WTC11 (cell line): ENCODE measurements at regions not wholly inside any gene's neighbourhood (a gene's known extent, or its start where the extent isn't known, plus 50 kb on each side); places are given as distances from the start of the nearest gene placed in this dataset.

Source experiments
- ATAC-seq: fragments of 200-7000 bp; cut with Tn5 transposase; 2 replicates; pipeline ENCODE4 v1.10.0; 2021; ENCODE audit warnings: mild to moderate bottlenecking, moderate library complexity
- CTCF ChIA-PET: fragments of 300-600 bp; sonication (Branson Sonifier 250); formaldehyde crosslinking; loops from one replicate; lab custom pipeline; 2021; ENCODE audit warnings: antibody characterized with exemption; lab: Charles Lee
- POLR2A ChIA-PET: fragments of 350-600 bp; sonication (Branson Sonifier 250); formaldehyde crosslinking; loops from one replicate; lab custom pipeline; 2021; ENCODE audit warnings: antibody characterized with exemption; lab: Charles Lee
- DNase-seq: peaks from one replicate; pipeline ENCODE4 v3.0.0; 2021; ENCODE audit warnings: low spot score
- H3K27ac Mint-ChIP-seq: 2 replicates; pipeline ENCODE4 v1.8.0; 2021; ENCODE audit warnings: mixed read lengths
- H3K27me3 Mint-ChIP-seq: 2 replicates; pipeline ENCODE4 v1.8.0; 2021; ENCODE audit warnings: low read depth, mild to moderate bottlenecking, moderate library complexity, mixed read lengths
- H3K36me3 Mint-ChIP-seq: 2 replicates; pipeline ENCODE4 v1.8.0; 2021; ENCODE audit warnings: mixed read lengths
- H3K4me1 Mint-ChIP-seq: 2 replicates; pipeline ENCODE4 v1.8.0; 2022; ENCODE audit warnings: mixed read lengths
- H3K4me3 Mint-ChIP-seq: 2 replicates; pipeline ENCODE4 v1.8.0; 2021; ENCODE audit warnings: mild to moderate bottlenecking, moderate library complexity, mixed read lengths
- H3K9me3 Mint-ChIP-seq: 2 replicates; pipeline ENCODE4 v1.8.0; 2021; ENCODE audit warnings: mixed read lengths
- CTCF ChIP-seq: fragments of 200-600 bp; IDR thresholded peaks from 2 replicates; pipeline ENCODE4 v1.8.0; 2022; ENCODE audit warnings: antibody characterized with exemption
- FOXJ3 ChIP-seq: sonication (generic); formaldehyde crosslinking; IDR thresholded peaks from 2 replicates; pipeline ENCODE4 v1.9.0; 2021; ENCODE audit warnings: missing genetic modification reagents, mild to moderate bottlenecking, borderline replicate concordance
- FOXP1 ChIP-seq: sonication (generic); formaldehyde crosslinking; IDR thresholded peaks from 2 replicates; pipeline ENCODE4 v1.8.0; 2022; ENCODE audit warnings: missing genetic modification reagents, mild to moderate bottlenecking, moderate library complexity, borderline replicate concordance
- RORB ChIP-seq: fragments of 250-450 bp; sonication (Bioruptor Pico); IDR thresholded peaks from 2 replicates; pipeline ENCODE4 v1.9.0; 2021; ENCODE audit warnings: mild to moderate bottlenecking
- SOX15 ChIP-seq: fragments of 250-450 bp; sonication (Bioruptor Pico); IDR thresholded peaks from 2 replicates; pipeline ENCODE4 v1.9.0; 2021; ENCODE audit warnings: mild to moderate bottlenecking
- STAT6 ChIP-seq: sonication (generic); formaldehyde crosslinking; conservative IDR thresholded peaks from 2 replicates; pipeline ENCODE4 v1.8.1; 2023; ENCODE audit warnings: mild to moderate bottlenecking, low read depth, missing genetic modification reagents, moderate library complexity
- TEAD4 ChIP-seq: sonication (generic); formaldehyde crosslinking; IDR thresholded peaks from 2 replicates; pipeline ENCODE4 v1.8.0; 2022; ENCODE audit warnings: mild to moderate bottlenecking, missing genetic modification reagents
- USF2 ChIP-seq: sonication (generic); formaldehyde crosslinking; IDR thresholded peaks from 2 replicates; pipeline ENCODE4 v1.8.1; 2023; ENCODE audit warnings: mild to moderate bottlenecking, missing genetic modification reagents, moderate library complexity
- ZNF121 ChIP-seq: sonication (generic); formaldehyde crosslinking; IDR thresholded peaks from 2 replicates; pipeline ENCODE4 v1.8.0; 2023; ENCODE audit warnings: missing genetic modification reagents
- ZNF532 ChIP-seq: fragments of 250-450 bp; sonication (Bioruptor Pico); IDR thresholded peaks from 2 replicates; pipeline ENCODE4 v1.9.0; 2021; ENCODE audit warnings: mild to moderate bottlenecking, borderline replicate concordance
- ZNF671 ChIP-seq: fragments of 250-450 bp; sonication (Bioruptor Pico); IDR thresholded peaks from 2 replicates; pipeline ENCODE4 v1.8.0; 2021; ENCODE audit warnings: mild to moderate bottlenecking

GRCh38 chr11:57874981-57875380 is 113.4 kb downstream of the CTNND1 start:
- CTCF ChIA-PET: interaction anchor here (0.9 to 1.0 kb wide), 2 partner anchors 124 to 411 kb away, joined by 3 read pairs; partner anchors contain the start of gene BTBD18
- H3K36me3 Mint-ChIP-seq: no peaks in the 10 kb centered on the region
- ATAC-seq: peak; percentile 53
- no peaks in the 10 kb centered on the region; the same call in 1 of the 2 replicates for H3K27me3 Mint-ChIP-seq
- POLR2A ChIA-PET: no interaction called here
- H3K27ac Mint-ChIP-seq: no peak overlapping the region
- DNase-seq: no peak
- no peaks in the 10 kb centered on the region for H3K9me3 Mint-ChIP-seq
- H3K4me1 Mint-ChIP-seq: peaks cover 5% of the 10 kb centered on the region
- 0 out of 2 replicates have a peak, but pooled peaks have one; percentile 22 for TF ChIP-seq USF2 (CRISPR knock-in tag)
- TF ChIP-seq ZNF671 (CRISPR knock-in tag): no peak
- no peak for TF ChIP-seq STAT6 (CRISPR knock-in tag)
- no peak for TF ChIP-seq SOX15 (CRISPR knock-in tag)
- TF ChIP-seq CTCF: no peak
- no peak overlapping the region for H3K4me3 Mint-ChIP-seq

GRCh38 chr11:57881647-57882046 is 120.0 kb downstream of the CTNND1 start:
- CTCF ChIA-PET: no interaction called here
- no peak overlapping the region for H3K4me3 Mint-ChIP-seq
- no peaks in the 10 kb centered on the region for H3K36me3 Mint-ChIP-seq

More at GRCh38 chr11:57881647-57882046, 120.0 kb downstream of the CTNND1 start:
- no peaks in the 10 kb centered on the region for H3K4me1 Mint-ChIP-seq
- no peak for ATAC-seq
- no peak for TF ChIP-seq ZNF532
- no peak for TF ChIP-seq RORB (CRISPR knock-in tag)
- no peak for TF ChIP-seq TEAD4
- no peak for TF ChIP-seq FOXP1 (CRISPR knock-in tag)
- TF ChIP-seq FOXJ3 (CRISPR knock-in tag): no peak
- TF ChIP-seq ZNF121: no peak
- TF ChIP-seq, all 79 proteins: peak for 0
- no peaks in the 10 kb centered on the region for H3K9me3 Mint-ChIP-seq
- H3K27ac Mint-ChIP-seq: no peak overlapping the region
- POLR2A ChIA-PET: no interaction called here
- no peak for DNase-seq
- H3K27me3 Mint-ChIP-seq: no peaks in the 10 kb centered on the region; the same call in 1 of the 2 replicates
